ENCODE measurements at regions not wholly inside any gene's neighbourhood (a gene's known extent, or its start where the extent isn't known, plus 50 kb on each side); places are given as distances from the start of the nearest gene placed in this dataset.

DNA sequence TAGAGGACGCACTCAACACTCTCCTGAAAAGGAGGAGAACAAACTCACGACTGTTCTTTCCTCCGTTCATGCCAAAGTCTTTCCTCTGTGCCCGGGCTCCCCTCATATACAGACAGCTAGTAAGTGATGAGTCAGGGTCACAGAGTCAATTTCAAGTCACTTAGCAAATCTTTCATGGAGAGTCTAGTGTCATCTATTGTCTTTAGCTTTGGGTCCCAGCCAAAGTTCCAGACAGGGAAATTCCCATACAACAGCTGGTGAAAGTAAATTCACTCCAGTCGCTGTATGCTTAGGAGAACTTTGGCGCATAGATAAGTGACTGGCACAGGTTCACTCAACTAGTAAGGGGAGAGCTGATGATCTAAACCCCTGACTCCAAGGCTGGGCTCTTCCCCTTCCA is 226.5 kb downstream of the MID1 start:
- DNase-seq: no peak

DNA sequence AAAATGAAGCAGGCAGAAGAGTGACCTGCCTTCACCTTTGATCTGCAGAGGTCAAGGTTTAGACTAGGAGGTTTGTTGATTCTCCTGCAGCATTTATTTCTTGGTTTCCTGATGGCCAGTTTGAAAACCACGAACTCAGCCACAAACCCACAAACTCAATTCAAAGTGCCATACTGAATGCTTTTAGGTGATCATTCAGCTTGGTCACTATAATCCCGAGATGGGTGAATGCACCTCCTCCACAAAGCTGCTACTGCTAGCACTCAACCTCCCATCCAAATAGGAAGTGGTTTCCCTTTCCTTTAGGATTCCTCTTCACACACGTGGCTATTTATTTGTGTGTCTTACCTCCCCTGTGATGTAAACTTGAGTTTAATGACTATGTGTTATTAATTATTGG is 225.2 kb downstream of the MID1 start:
- no peak for DNase-seq
